ENCODE measurements at regions not wholly inside any gene's neighbourhood (a gene's known extent, or its start where the extent isn't known, plus 50 kb on each side); places are given as distances from the start of the nearest gene placed in this dataset.

DNA sequence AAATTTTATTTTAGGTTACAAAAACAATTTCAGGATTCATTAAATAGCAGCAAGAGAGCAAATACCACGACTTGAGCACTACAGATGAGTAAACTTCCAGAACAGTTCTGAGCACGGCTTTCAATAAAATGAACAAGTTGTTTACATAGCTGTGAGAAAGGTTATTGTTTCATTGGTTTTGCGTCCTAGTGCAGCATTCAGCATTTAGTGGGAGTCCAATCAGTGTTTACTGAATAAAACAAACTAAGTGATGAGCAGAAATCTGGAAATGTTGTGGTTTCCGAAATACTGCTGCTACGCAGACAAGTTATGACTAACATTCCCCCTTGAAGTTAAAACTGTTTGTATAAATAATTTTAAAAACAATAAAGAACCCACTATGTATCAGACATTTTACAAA, 251.5 kb upstream of the STARD13 start:
- TF ChIP-seq GATA3 (IDR thresholded peaks at IDR 0.05; ENCODE audit: low read depth, low read length) = no peak
- no peak for TF ChIP-seq GATA2 (IDR thresholded peaks at IDR 0.05; ENCODE audit: low read depth, low read length)
